ENCODE measurements at regions not wholly inside any gene's neighbourhood (a gene's known extent, or its start where the extent isn't known, plus 50 kb on each side); places are given as distances from the start of the nearest gene placed in this dataset.

- H3K9me3 ChIP-seq (ENCODE audit: control insufficient read depth, insufficient read depth, low read length), result peaks cover 5% of the 10 kb centered on the region; the same call in 1 of the 2 replicates
- no peaks in the 10 kb centered on the region for H3K27me3 ChIP-seq (ENCODE audit: control insufficient read depth, insufficient read depth, low read length)
- no peak overlapping the region for H3K4me3 ChIP-seq (ENCODE audit: low read depth, low read length)
- H3K27ac ChIP-seq (ENCODE audit: low read depth, low read length), result no peak overlapping the region
- POLR2A ChIA-PET, result interaction anchor here (1.1 kb wide), 1 partner anchor 10 kb away, joined by 3 read pairs; no protein-coding TSS in a partner anchor
- no peak for TF ChIP-seq CTCF (IDR thresholded peaks at IDR 0.05; ENCODE audit: low read depth, low read length)
- CTCF ChIA-PET, result interaction anchor here (0.6 to 1.1 kb wide), 2 partner anchors 8 to 31 kb away, joined by 3 read pairs; no protein-coding TSS in a partner anchor
- peak; percentile 13 for DNase-seq (ENCODE audit: low read depth, low spot score)
These were observed 305.7 kb downstream of the RPLP1 start for GRCh38 chr15:69758291-69758771.

- DNase-seq (ENCODE audit: low read depth, low spot score), result no peak
These were observed 306.5 kb downstream of the RPLP1 start for GRCh38 chr15:69758810-69759790.

GRCh38 chr15:69760258-69760845 is 307.7 kb downstream of the RPLP1 start:
- H3K9me3 ChIP-seq (ENCODE audit: control insufficient read depth, insufficient read depth, low read length), result no peaks in the 10 kb centered on the region
- no peak for DNase-seq (ENCODE audit: low read depth, low spot score)
- peak overlapping the region; percentile 63 for H3K27ac ChIP-seq (ENCODE audit: low read depth, low read length)
- H3K27me3 ChIP-seq (ENCODE audit: control insufficient read depth, insufficient read depth, low read length), result no peaks in the 10 kb centered on the region
- ChIA-PET CTCF (interaction anchor here (0.6 to 1.0 kb wide), 2 partner anchors 17 to 32 kb away, joined by 3 read pairs; no protein-coding TSS in a partner anchor), POLR2A (no interaction called here)
- no peak for TF ChIP-seq CTCF (IDR thresholded peaks at IDR 0.05; ENCODE audit: low read depth, low read length)
- no peak overlapping the region for H3K4me3 ChIP-seq (ENCODE audit: low read depth, low read length)

More at GRCh38 chr15:69758810-69759790, 306.5 kb downstream of the RPLP1 start:
- ChIA-PET POLR2A (interaction anchor here (1.1 kb wide), 1 partner anchor 10 kb away, joined by 3 read pairs; no protein-coding TSS in a partner anchor), CTCF (interaction anchor here (1.1 kb wide), 1 partner anchor 9 kb away, joined by 3 read pairs; no protein-coding TSS in a partner anchor)
- no peak for TF ChIP-seq CTCF (IDR thresholded peaks at IDR 0.05; ENCODE audit: low read depth, low read length)
- Histone ChIP-seq H3K27me3 (ENCODE audit: control insufficient read depth, insufficient read depth, low read length) (no peaks in the 10 kb centered on the region), H3K27ac (ENCODE audit: low read depth, low read length) (no peak overlapping the region), H3K9me3 (ENCODE audit: control insufficient read depth, insufficient read depth, low read length) (no peaks in the 10 kb centered on the region), H3K4me3 (ENCODE audit: low read depth, low read length) (no peak overlapping the region)

- H3K4me3 ChIP-seq (ENCODE audit: low read depth, low read length), result no peak overlapping the region
- no peak for TF ChIP-seq CTCF (IDR thresholded peaks at IDR 0.05; ENCODE audit: low read depth, low read length)
- H3K27ac ChIP-seq (ENCODE audit: low read depth, low read length), result no peak overlapping the region
- ChIA-PET CTCF (no interaction called here), POLR2A (no interaction called here)
- no peaks in the 10 kb centered on the region for H3K9me3 ChIP-seq (ENCODE audit: control insufficient read depth, insufficient read depth, low read length)
- no peaks in the 10 kb centered on the region for H3K27me3 ChIP-seq (ENCODE audit: control insufficient read depth, insufficient read depth, low read length)
- DNase-seq (ENCODE audit: low read depth, low spot score), result peak; percentile 93
These were observed 308.4 kb downstream of the RPLP1 start for GRCh38 chr15:69760890-69761568.

All from AG04450 (cell line).